GM12873 (cell line): ENCODE measurements at regions not wholly inside any gene's neighbourhood (a gene's known extent, or its start where the extent isn't known, plus 50 kb on each side); places are given as distances from the start of the nearest gene placed in this dataset.

ENCODE experiments used
- CTCF ChIP-seq: IDR thresholded peaks from 2 replicates; pipeline ENCODE4 v1.5.1; 2012; ENCODE audit warnings: low read depth, mild to moderate bottlenecking, moderate library complexity, low read length, control low read depth; ENCODE audit not compliant: insufficient read depth; ENCODE audit errors: missing control alignments

DNA sequence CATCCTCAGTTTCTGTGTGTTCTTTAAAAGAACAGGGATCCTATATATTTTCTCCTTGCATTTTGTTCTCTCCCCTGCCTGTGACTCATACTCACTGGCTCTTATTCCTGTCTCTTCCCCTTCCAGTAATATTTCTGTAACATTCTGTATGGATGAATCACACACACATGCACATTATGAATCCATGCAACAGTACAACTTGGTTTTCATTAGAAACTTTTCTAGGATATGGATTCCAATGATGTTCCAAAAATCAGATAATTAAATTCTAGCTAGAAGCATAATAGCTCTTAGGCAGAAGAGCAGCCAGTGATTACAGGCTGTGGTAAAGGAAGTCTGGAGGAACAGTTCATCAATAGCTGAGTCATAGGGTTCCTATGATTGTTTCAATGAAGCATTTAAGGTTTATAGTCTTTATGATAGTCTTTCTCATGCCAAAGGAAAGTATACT is 119.6 kb upstream of the PMFBP1 start:
- TF ChIP-seq CTCF: no peak

GRCh38 chr16:72291121-72291520 is 119.2 kb upstream of the PMFBP1 start:
- TF ChIP-seq CTCF: no peak

GRCh38 chr16:72287649-72288048 is 115.7 kb upstream of the PMFBP1 start:
- TF ChIP-seq CTCF: no peak

DNA sequence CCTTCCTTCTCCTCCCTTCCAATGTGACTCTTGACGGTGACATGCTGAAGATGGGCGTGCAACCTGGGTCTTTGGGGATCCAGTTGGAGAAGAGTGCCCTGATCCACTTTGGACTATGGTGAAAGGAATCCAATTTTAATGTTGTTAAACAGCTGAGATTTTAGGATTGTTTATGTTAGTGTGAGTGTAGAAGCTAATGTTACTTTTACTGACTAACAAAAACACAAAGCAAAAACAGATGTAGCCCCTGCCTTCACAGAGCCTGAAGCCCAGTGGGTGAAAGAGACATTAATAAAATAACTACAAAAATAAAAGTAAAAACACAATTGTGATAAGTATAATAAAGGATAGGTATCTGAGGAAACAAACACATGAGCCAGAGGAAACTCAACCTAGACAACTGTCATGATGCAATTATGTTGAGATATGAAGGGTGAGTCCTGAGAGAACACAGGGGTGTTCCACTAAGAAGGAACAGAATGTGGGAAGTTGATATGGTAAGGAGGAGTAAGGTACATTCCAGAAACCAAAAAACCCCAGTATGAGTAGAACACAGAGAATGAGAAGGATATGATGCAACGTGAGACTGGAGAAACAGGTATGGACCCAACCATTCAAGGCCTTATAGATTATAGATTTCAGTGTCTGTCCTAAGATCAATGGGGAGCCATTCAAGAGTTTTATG is 115.1 kb upstream of the PMFBP1 start:
- TF ChIP-seq CTCF: no peak

- TF ChIP-seq CTCF: no peak
These were observed 113.8 kb upstream of the PMFBP1 start for GRCh38 chr16:72285728-72286127.

GRCh38 chr16:72285324-72285723 is 113.4 kb upstream of the PMFBP1 start:
- no peak for TF ChIP-seq CTCF

DNA sequence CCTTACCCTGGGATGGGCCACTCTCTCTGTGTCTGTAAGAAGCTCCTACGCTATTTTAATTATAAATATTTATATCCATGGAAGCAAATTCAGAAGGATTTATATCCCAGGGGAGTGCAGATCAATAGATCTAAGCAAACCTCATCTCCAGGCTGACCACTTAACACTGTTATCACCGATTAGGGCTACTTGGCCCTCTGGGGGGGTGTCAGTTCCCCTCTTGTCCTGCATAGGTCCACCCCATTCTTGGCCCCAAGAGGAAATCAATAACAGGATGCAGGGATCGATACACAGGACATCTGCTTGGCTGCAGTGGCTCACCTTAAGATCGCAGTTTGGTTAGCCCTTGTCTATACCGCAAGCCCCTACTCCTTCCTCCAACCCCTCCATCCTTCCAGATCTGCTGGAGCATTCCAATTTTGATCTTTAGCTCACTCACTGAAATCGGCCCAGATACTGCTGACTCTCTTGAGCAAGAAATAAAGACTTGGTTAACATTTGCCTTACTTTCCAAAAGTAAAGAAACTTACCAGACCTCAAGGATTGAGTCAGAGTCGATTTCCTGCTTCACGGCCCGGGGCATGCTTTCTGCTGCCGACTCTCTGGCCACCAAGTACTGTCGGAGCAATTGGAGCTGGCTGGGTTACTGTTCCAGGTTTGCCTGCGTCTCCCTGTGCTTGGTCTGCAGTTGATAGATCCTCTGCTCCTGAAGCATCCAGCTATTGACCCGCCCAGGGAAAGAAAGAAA is 112.3 kb upstream of the PMFBP1 start:
- TF ChIP-seq CTCF: no peak
